SHP77 treated with DMSO at 0.1 percent for 48 hours (cell line): ENCODE measurements at regions not wholly inside any gene's neighbourhood (a gene's known extent, or its start where the extent isn't known, plus 50 kb on each side); places are given as distances from the start of the nearest gene placed in this dataset.

Experiments used
- DNase-seq: peaks from one replicate; lab custom pipeline; 2025; lab: John Stamatoyannopoulos, UW

DNA sequence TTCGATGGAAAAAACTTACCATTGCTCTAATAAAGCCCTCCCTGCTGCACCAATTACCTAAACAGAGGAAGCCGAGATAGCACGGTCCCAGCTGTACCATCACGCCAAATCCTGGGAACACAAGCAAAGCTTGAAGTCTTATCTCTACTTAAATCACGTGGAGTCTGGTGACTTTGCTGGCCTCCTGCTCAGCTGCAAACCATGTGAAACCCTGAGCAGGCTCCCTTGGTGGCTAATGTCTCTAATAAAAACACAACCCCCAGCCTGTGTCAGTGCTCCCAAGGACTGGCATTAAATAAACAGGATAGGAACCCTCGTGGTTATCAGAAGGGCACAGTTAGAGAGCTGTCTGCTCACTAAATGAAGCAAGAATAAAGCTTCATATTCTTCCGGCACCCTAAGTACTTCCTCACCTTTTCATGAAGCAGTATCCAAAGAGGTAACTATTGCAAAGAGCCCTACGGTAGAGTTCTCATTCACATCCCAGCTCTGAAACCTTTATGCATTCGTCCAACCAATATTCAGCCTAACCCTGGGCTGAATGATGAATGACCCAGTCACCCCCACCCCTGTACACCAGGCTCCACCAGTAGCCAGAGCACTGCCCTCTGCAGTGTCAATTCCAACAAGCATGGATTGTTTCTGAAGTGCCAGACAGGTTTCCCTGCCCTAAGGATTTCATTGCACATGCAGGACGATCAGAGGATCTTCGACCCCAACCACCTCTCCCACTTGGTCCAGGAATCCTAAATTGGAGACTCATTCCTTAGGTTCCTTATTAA, 452.7 kb upstream of the TMPO start:
- no peak for DNase-seq

DNA sequence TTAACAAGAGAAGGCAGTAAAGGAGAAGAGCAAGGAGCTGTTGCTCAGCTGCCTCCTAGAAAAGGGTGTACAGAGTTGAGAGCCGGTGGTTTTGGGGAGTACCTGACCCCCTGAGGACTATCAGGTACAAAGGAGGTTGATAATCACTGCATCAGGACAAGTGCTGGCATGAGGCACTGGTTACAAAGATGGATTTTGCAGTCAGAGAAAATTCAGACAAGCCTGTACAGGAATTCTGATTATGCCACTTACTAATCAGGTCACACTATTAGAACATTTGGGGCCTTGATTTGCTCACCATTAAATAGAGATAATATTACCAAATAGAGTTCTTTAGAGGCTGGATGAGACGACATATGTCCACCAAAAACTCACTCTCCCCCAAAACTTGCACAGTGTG, 450.9 kb upstream of the TMPO start:
- no peak for DNase-seq

DNA sequence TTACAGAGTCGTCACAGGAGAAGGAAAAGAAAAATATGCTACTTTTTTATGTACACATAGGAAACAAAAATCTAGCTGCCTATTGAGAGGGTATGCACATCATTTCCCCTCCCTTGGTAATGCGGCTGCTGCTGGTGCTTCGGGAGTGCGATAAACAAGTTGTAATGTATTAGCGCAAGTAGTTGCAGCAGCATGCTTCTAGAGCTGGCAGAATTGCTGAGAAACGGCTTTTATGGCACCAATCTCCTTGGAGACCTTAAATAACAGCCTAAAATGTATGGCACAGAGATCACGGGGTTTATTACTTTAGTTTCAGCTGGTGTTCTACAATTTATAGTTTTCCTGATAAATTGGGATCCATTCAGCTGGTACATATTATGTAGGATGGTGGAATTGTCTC, 447.6 kb upstream of the TMPO start:
- DNase-seq: no peak

DNA sequence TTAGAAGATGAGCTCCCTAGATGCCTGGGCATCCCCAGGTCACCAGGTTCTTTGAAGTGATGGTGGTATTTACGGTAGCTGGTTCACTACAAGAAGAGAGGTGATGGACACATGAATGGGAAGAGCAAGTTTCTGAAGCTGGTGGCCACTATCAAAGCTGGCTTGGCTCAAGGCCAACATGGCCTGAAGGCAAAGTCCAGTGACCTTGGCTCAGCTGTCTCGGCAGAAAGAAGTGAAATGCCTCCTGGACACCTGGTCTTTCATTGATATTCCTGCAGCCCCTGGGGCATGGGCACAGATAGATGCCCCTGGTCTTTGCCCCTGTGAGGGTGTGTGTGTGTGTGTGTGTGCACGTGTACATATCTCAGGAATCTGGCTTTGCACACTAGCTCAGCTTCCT, 441.8 kb upstream of the TMPO start:
- DNase-seq: no peak

DNA sequence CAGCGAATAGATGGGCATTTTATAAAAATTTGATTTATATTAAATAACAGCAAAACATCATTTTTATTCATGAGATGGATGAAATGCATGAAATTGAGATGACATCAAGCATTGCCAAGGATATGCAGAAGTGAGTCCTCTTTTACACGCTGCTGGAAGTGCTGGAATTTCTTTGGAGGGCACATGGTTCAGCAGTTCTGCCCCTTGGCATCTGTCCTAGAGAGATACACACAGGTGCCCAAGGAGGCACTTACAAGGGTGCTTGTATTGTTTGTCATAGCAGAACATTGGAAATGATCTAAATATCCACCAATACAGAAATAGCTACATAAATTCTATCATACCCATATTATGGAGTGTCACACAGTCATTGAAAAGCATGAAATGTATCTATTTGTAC, 441.1 kb upstream of the TMPO start:
- no peak for DNase-seq

DNA sequence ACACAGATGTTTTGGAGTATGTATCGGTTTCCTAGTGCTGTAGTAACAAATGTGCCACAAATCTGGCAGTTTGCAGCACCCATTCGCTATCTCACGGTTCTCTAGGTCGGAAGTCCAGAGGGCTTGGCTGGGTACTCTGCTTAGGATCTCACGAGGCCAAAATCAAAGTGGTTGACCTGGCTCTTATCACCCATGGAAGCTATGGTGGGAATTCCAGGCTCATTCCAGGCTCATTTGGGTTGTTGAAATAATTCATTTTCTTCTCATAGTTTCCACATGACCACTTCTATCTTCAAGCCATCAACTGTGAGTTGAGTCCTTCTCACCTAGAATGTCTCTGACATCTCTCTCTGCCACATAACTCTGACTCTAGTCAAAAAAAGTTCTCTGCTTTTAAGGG, 431.0 kb upstream of the TMPO start:
- no peak for DNase-seq

DNA sequence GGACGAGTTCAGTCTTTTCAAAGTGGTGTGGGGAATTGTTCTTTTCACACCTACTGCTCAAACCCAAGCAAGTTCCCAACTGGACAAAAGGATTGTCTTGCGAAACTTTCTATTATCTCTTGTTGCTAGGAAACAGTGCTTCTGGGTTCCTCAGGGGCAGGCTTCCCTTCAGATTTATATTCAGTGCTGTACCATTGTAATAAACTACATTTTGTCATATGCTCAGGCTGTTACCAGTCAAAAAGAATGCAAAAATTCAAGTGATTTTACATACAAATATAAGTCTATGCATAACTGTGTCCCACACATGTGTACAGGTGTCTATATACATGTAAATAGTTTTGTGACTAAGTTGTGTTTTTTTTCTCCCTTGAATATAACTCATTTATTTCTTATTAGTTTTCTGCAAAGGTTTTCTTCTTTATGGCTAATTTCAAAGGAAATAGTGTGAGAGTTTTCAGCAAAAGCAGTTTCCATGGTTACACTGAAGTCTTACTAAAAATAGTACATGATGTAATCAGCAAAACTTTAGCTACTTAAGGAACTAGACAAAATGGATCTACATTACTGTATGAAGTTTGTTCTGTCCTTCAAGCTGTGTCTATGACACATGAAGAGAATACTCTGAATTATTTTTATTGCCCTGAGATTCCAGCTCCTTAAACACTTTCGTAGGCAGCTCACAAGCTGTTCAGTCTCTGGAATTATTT, 430.2 kb upstream of the TMPO start:
- DNase-seq: no peak

DNA sequence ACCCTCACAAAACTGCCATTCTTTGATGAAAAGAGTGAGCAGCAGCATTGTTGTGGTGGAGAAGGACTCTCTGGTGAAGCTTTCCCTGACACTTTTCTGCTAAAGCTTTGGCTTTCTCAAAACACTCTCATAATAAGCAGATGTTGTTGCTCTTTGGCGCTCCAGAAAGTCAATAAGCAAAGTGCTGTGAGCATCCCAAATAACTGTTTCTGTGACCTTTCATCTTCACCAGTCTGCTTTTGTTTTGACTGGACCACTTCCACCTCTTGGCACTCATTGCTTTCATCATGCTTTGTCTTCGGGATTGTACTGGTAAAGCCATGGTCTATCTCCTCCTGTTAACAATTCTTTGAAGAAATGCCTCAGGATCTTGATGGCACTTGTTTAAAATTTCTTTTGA, 424.7 kb upstream of the TMPO start:
- no peak for DNase-seq

DNA sequence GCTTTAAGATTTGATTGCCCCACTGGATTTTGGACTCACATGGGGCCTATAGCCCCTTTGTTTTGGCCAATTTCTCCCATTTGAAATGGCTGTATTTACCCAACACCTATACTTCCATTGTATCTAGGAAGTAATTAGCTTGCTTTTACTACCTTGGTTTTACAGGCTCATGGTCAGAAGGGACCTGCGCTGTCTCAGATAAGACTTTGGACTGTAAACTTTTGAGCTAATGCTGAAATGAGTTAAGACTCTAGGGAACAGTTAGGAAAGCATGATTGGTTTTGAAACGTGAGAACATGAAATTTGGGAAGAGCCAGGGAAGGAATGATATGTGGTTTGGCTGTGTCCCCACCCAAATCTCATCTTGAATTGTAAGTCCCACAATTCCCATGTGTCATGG, 419.0 kb upstream of the TMPO start:
- DNase-seq: no peak

DNA sequence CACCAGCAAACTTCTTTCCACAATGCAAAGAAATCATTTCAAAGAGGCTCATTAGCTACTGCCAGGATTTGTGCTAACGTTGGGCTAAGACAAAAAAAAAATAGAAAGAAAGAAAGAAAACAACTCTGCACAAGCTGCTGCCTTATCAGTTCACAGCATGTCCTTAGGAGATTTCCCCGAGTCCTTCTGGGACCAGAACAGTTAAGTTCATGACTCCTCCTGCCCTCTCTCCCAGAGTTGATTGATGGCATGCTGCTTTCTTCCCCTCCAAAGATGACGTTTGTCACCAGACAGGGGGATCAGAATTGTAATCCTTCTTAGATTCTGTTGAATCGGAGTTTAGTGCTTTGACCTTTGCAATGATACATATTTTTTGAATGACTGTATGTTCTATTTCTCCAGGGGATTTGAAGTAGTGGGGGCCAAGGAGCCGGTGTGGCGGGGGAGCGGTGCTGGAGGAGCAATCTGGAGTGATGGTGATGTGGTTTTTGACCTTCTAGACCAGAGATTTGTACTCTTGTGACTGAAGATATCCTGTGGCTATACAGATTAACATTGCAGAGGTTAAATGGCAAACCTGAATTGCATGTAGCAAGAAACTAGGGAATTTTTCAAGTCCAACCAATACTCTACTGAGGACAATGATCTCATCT, 409.2 kb upstream of the TMPO start:
- DNase-seq: no peak

DNA sequence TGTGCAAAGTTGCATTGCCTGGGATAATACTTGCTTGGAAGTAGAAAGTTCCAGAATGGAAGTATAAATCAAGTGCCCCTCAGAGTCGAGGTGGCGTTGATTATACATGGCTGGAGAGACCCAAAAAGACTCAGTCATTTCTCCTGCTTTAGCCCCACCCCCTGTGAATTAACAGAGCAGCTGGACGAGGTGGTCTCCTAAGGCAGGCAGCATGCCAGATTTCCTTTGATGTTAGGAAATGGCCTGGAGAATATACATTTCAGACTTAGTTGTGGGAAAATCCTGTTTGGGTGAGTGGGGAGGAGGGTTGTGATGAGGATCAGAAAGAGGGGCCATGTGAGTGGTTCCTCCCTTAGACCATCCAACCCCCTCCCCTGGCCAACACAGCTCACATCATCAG, 406.1 kb upstream of the TMPO start:
- DNase-seq: no peak

DNA sequence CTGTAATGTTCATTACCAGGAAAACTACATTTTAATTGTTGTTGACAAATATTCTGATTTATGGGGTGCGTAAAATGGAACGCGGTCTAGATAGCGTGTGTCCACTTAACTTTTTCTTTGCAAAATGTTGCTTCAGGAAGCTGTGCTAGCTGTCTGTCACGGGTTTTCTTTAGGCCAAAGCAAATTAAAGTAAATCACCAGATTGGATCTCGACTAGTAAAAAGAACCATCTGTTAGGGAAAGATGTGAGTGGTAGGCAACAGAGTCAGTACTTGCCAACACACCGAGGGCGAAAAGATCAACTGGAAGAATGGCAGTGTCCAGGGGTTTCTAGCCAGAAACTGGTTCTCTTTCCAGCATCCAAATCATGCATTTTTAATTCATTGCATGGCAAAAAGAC, 404.9 kb upstream of the TMPO start:
- no peak for DNase-seq

DNA sequence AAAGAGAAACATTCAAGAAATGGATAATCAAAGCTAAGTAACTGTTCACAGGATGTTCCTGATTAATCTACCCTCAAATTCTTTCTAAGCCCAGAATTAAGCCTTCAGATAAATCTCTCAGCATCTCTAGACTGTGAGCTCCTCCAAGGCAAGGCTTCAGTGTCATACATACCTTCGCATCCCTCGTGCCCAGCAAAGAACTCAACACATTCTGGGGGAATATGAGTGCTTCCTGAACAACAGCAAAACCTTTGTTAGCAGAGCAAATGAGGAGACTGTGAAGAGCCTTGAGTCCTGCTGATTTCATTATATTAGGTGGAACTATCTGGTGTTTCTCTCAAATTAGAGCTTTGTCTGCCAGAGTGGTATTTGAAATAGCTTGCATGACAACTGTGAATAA, 401.8 kb upstream of the TMPO start:
- no peak for DNase-seq

DNA sequence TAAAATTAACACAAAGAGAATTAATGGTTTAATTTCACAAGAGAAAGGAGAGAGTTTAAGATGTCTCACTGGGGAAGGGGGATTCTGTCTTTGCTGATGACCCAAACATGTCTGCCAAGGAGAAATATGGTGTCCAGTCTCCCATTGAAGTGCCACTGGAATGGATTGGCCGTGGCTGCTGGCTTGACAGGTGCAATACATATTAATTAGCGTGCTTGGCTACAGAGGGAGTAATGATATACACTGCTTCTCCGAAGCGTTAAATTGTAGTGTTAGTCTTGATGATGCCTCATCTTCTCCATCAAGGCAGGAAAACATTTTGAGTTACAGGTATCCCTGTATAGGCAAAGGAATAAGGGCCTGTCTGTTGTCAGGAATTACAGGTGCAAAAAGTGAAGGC, 393.4 kb upstream of the TMPO start:
- DNase-seq: no peak

DNA sequence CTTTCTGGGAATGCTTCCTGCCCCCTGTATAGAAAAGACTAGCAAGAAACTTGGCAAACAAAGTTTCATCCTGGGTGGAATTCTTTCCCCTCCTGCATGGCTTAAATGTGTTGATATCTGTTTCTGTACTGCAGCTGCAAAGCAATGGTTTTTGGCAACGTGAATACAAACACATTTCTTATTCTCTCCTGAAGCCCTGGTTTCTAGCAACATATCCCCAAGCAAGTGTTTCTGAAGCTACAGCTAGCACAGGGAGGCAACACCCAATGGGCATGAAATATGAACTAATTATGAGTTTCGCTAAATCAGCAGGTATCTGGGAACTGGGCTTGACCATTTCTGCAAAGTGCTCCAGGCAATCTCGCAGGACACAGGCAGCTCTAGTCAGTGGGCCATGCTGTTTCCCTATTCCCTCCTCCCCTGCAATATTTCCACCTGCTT, 392.3 kb upstream of the TMPO start:
- no peak for DNase-seq

DNA sequence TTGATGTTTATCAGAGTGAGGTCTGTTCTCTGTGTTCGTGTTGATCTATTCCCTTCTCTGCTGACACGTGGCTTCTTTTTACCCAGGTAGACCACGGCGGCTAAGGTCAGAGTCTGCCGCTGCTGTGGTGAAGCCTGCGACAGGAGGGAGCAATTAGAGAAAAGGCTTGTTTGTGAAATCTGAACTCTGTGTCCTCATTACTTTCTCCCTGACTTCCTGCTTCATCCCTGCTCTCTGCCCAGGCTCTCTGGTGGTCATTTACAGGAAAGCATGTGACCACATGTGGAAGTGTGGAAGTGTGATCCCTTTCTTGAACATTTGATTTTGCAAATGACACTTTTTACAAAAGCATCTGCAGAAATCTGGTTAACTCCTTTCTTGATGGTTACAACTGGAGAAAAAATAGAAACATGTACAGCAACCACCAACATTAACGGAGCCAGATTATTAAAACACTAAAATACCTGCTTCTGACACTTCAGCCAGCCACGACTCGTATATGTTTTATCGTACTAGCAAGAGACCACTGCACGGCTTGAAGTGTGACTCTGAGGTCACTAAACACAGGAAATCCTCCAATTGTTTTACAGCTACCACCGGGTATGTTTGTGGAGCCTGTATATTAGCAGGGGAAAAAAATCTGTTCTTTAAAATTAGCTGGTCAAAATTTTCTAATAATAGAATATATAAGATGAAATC, 388.6 kb upstream of the TMPO start:
- peak; percentile 1 for DNase-seq

DNA sequence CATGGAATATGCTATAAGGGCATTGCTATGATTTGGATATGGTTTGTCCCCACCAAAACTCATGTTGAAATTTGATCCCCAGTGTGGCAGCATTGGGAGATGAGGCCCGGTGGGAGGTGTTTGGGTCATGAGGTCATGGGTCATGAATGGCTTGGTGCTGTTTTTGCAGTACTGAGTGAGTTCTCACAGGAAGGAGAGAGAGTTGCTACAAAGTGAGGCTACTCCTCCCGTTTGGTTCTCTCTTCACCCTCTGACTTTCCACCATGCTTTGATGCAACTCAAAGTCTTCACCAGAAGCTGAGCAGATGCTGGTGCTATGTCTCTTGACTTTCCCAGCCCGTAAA, 388.1 kb upstream of the TMPO start:
- no peak for DNase-seq

DNA sequence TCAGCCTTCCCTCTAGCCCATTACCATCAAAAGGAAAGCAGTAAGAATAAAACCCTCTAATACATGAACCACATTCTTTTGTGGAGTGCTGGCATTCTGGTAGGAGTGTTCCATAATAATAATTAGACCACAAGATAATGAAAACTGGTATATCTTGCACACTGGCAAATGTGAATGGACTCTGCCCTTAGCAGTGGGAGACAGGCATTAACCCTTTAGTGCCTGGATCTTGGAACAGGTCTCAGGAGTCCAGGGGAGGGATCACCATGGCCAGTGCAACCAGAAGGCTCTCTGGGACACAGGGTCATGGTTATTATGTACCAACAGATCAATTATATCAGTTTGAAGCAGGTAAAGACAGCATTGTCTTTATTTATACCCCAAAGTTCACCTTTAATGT, 387.5 kb upstream of the TMPO start:
- no peak for DNase-seq

DNA sequence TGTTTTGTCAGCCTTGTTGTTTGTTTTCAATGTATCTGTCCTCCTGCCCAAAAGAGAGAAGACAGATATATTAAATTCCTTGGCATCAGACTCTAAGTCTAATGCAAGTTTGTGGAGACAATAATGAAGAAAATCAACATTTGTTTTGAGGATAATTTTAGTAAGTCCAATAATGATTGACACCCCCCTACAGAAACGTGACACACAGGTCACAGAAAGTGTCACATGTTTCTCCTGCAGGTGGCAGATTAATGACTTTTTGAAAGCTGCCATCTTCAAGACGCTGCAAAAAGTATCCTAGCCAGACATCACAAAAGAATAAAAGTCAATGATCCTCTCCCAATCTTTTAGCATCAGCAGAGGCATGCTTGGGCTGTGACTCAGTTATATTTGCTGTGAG, 378.8 kb upstream of the TMPO start:
- no peak for DNase-seq

DNA sequence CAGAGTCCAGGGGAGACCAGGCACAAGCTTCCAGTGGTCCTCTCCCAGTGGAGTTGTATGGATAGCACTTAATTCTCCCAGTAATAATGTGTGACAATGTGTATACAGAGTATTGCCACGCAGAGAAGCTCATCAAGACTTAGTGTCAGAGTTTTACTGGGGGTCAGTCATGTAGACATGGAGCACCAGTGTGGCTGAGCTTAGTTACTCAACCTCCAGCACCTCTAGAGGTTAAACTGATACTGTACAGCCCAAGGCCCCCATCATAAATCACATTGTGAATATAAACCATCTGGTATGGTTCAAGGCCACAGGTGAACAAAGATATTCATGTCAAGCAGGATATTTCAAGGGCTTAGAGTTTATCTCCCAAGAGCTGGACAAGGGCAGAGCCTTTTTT, 378.1 kb upstream of the TMPO start:
- DNase-seq: no peak

DNA sequence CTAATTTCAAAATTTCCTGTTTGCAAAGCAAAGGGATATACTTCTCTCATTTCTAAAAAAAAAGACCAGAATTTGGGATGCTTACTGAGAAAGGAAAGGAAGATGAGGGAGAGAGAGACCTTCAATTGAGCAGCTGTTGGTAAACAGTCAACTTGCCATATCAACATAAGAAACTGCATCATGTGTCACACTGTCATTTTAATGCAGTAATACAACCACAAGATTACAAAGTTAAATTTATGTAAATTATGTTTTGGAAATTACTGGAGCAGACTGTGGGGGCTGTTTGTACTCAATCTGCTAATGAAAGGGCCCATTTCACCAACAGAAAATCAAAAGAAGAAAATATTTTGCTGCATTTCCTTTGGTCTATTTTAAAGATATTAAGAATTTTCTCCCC, 370.4 kb upstream of the TMPO start:
- DNase-seq: no peak

DNA sequence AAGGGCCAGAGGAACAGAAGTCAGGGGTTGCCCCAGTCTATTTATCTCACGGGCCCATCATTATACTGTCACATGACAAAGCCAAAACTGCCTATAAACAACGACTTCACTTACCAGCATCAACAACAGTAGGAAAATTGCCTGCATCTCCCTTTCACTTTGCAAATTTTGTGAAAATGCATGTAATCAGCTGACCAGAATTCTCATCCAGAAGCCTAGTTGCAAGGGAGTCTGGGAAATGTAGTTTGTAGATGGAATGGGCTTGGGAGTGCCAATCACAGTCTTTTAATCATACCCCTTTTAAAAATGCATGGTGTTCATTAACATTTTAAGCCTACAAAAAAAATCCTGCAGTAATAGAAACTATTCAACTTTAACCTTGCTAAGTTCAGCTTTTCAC, 369.3 kb upstream of the TMPO start:
- no peak for DNase-seq

DNA sequence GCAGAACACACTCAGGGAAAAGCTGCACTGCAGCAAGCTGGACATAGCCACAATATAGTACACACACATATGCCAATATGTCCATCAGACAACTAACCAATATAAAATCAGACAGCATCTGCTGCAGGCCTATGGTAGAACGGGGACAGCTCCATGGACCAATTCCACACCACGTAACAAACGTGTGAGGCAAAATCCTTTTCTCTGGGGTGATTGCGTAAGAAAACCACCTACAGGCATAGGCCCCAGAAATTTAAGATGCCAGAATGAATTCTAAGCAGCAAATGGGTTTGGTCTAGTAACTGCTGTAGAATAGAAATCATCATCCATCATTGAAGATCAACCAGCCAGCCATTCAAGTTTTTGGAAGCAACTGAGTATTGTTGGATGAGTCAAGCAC, 368.9 kb upstream of the TMPO start:
- no peak for DNase-seq
